DOHH2 (cell line): ENCODE measurements at regions not wholly inside any gene's neighbourhood (a gene's known extent, or its start where the extent isn't known, plus 50 kb on each side); places are given as distances from the start of the nearest gene placed in this dataset.
"Not testable (repeated sequence)": the region's sequence is repeated elsewhere in the genome, so short reads cannot be mapped to it uniquely, and the experiment has no call there.

Experiments
- H3F3A ChIP-seq: fragments of 200-600 bp; sonication (generic), shearing (Covaris generic); 2 replicates; pipeline ENCODE4 v1.6.0; 2016; ENCODE audit warnings: antibody characterized with exemption, mild to moderate bottlenecking; ENCODE audit not compliant: control insufficient read depth, insufficient read depth
- H3K27ac ChIP-seq: fragments of 200-600 bp; sonication (generic); 2 replicates; pipeline ENCODE4 v1.5.1; 2014; ENCODE audit warnings: low read depth, mild to moderate bottlenecking, low read length, moderate library complexity
- H3K27me3 ChIP-seq: fragments of 200-600 bp; sonication (generic); 2 replicates; pipeline ENCODE4 v1.6.1; 2014; ENCODE audit warnings: mild to moderate bottlenecking, low read length, mixed read lengths; ENCODE audit not compliant: control insufficient read depth
- H3K36me3 ChIP-seq: fragments of 200-600 bp; sonication (generic); 2 replicates; pipeline ENCODE4 v1.6.1; 2014; ENCODE audit warnings: mild to moderate bottlenecking, low read length, moderate library complexity, mixed read lengths; ENCODE audit not compliant: control insufficient read depth
- H3K4me1 ChIP-seq: fragments of 200-600 bp; sonication (generic); 2 replicates; pipeline ENCODE4 v1.6.1; 2014; ENCODE audit warnings: mild to moderate bottlenecking, low read length, mixed read lengths; ENCODE audit not compliant: control insufficient read depth
- H3K4me2 ChIP-seq: fragments of 200-600 bp; sonication (generic); 2 replicates; pipeline ENCODE4 v1.6.0; 2014; ENCODE audit warnings: mild to moderate bottlenecking, low read length, moderate library complexity
- H3K4me3 ChIP-seq: fragments of 200-600 bp; sonication (generic); 2 replicates; pipeline ENCODE4 v1.5.1; 2014; ENCODE audit warnings: mild to moderate bottlenecking, low read length, mixed read lengths
- H3K79me2 ChIP-seq: fragments of 200-600 bp; sonication (generic); 2 replicates; pipeline ENCODE4 v1.6.1; 2014; ENCODE audit warnings: mild to moderate bottlenecking, low read length, mixed read lengths; ENCODE audit not compliant: control insufficient read depth
- H3K9me2 ChIP-seq: fragments of 200-600 bp; sonication (generic); replicated peaks from 2 replicates; pipeline ENCODE4 v1.6.1; 2014; ENCODE audit warnings: mild to moderate bottlenecking, low read length, mixed read lengths; ENCODE audit not compliant: control insufficient read depth
- H3K9me3 ChIP-seq: fragments of 200-600 bp; sonication (generic); 2 replicates; pipeline ENCODE4 v1.6.1; 2014; ENCODE audit warnings: antibody characterized with exemption, low read length, mixed read lengths; ENCODE audit not compliant: control insufficient read depth, insufficient read depth
- H4K20me1 ChIP-seq: fragments of 200-600 bp; sonication (generic); 2 replicates; pipeline ENCODE4 v1.6.0; 2014; ENCODE audit warnings: low read depth, mild to moderate bottlenecking, antibody characterized with exemption, low read length, moderate library complexity; ENCODE audit not compliant: control insufficient read depth, insufficient read depth
- CTCF ChIP-seq: fragments of 200-600 bp; sonication (generic); IDR thresholded peaks from one replicate; pipeline ENCODE4 v1.5.1; 2014; ENCODE audit warnings: antibody characterized with exemption, mild to moderate bottlenecking, low read depth, low read length; ENCODE audit not compliant: poor library complexity, severe bottlenecking
- EZH2phosphoT487 ChIP-seq: fragments of 200-600 bp; sonication (generic); IDR thresholded peaks from 2 replicates; pipeline ENCODE4 v1.6.1; 2017; ENCODE audit warnings: borderline replicate concordance, mild to moderate bottlenecking, antibody characterized with exemption, low read length, moderate library complexity, mixed read lengths

GRCh38 chr9:115553060-115553773, 435.3 kb upstream of the TNC start:
- Histone ChIP-seq H3K4me3 (no peak overlapping the region), H3K27me3 (no peaks in the 10 kb centered on the region), H4K20me1 (no peaks in the 10 kb centered on the region), H3K79me2 (no peaks in the 10 kb centered on the region), H3K9me3 (peaks cover 11% of the 10 kb centered on the region; the same call in 1 of the 2 replicates), H3K27ac (no peak overlapping the region), H3K36me3 (no peaks in the 10 kb centered on the region), H3K4me1 (no peaks in the 10 kb centered on the region), H3F3A (no peaks in the 10 kb centered on the region), H3K9me2 (no peaks in the 10 kb centered on the region; the same call in 1 of the 2 replicates), H3K4me2 (no peak overlapping the region)
- TF ChIP-seq EZH2phosphoT487: no peak

- no peak overlapping the region for H3K27ac ChIP-seq
- peaks cover 11% of the 10 kb centered on the region; the same call in 1 of the 2 replicates for H3K9me3 ChIP-seq
- no peak overlapping the region for H3K4me3 ChIP-seq
- no peaks in the 10 kb centered on the region for H3K9me2 ChIP-seq
- TF ChIP-seq EZH2phosphoT487: no peak
- TF ChIP-seq CTCF: no peak
- no peaks in the 10 kb centered on the region for H3K4me1 ChIP-seq
- no peaks in the 10 kb centered on the region for H3F3A ChIP-seq
- H3K4me2 ChIP-seq: no peak overlapping the region
- H3K27me3 ChIP-seq: no peaks in the 10 kb centered on the region
- H3K79me2 ChIP-seq: no peaks in the 10 kb centered on the region
- H3K36me3 ChIP-seq: no peaks in the 10 kb centered on the region
- no peaks in the 10 kb centered on the region for H4K20me1 ChIP-seq
Observed at GRCh38 chr9:115556432-115556831, 438.5 kb upstream of the TNC start.

DNA sequence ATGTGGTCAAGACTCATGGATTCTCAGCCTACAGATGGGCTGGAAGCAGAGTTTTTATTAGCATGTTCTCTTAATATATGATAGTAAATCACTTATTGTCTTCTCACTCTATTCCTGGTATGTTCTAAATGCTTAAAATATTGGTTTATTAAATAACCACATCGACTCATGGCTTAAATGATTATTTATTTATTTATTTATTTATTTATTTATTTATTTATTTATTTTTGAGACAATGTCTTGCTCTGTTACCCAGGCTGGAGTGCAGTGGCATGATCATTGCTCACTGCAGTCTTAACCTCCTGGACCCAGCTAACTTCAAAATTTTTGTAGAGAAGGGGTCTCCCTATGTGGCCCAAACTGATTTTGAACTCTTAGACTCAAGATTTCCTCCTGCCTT, 457.2 kb upstream of the TNC start:
- Histone ChIP-seq H3K27ac (no peak overlapping the region), H3K4me2 (no peak overlapping the region), H3K36me3 (no peaks in the 10 kb centered on the region), H3K79me2 (no peaks in the 10 kb centered on the region), H3K9me3 (no peaks in the 10 kb centered on the region), H4K20me1 (no peaks in the 10 kb centered on the region), H3K4me3 (no peak overlapping the region), H3K4me1 (no peaks in the 10 kb centered on the region), H3K9me2 (no peaks in the 10 kb centered on the region), H3F3A (no peaks in the 10 kb centered on the region), H3K27me3 (no peaks in the 10 kb centered on the region)
- TF ChIP-seq EZH2phosphoT487: no peak
- TF ChIP-seq CTCF: no peak

DNA sequence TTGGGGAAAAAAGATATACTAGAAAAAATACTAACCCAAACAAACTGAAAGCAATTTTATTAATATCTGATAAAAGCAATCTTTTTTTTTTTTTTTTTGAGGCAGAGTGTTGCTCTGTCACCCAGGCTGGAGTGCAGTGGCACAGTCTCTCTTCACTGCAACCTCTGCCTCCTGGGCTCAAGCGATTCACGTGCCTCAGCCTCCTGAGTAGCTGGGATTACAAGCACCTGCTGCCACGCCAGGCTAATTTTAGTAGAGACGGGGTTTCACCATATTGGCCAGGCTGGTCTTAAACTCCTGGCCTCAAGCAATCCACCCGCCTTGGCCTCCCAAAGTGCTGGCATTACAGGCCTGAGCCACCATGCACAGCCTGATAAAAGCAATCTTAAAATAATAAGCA, 467.5 kb upstream of the TNC start:
- H3K27me3 ChIP-seq, H4K20me1 ChIP-seq, H3K9me2 ChIP-seq, H3F3A ChIP-seq, H3K79me2 ChIP-seq, H3K36me3 ChIP-seq, H3K4me3 ChIP-seq, H3K27ac ChIP-seq, H3K4me2 ChIP-seq, H3K9me3 ChIP-seq, H3K4me1 ChIP-seq: not testable (repeated sequence)
